ENCODE measurements at regions not wholly inside any gene's neighbourhood (a gene's known extent, or its start where the extent isn't known, plus 50 kb on each side); places are given as distances from the start of the nearest gene placed in this dataset.

DNA sequence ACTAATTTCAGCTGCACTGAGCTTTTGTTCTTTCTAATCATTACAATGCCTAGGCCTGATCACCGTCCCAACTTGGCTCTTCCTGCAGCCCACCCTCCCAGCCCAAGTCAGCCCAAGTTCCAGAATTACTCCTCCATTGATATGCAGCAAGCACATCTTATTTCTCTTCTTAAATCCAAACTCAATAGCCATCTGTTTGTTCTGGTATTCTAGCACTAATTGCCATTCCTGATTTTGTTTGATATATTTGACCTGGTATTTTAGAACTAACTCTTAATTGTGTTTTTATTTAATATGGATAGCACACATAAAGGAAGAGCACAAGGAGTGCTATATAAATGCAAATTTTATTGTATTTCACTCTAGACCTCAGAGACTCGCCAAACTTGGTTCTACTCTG lies 241.2 kb downstream of the SKIDA1 start:
- TF ChIP-seq, protein P1, sequence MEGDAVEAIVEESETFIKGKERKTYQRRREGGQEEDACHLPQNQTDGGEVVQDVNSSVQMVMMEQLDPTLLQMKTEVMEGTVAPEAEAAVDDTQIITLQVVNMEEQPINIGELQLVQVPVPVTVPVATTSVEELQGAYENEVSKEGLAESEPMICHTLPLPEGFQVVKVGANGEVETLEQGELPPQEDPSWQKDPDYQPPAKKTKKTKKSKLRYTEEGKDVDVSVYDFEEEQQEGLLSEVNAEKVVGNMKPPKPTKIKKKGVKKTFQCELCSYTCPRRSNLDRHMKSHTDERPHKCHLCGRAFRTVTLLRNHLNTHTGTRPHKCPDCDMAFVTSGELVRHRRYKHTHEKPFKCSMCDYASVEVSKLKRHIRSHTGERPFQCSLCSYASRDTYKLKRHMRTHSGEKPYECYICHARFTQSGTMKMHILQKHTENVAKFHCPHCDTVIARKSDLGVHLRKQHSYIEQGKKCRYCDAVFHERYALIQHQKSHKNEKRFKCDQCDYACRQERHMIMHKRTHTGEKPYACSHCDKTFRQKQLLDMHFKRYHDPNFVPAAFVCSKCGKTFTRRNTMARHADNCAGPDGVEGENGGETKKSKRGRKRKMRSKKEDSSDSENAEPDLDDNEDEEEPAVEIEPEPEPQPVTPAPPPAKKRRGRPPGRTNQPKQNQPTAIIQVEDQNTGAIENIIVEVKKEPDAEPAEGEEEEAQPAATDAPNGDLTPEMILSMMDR (IDR thresholded peaks at IDR 0.05), result no peak
- TF ChIP-seq POLR2A (IDR thresholded peaks at IDR 0.05), result no peak
